WTC11 (cell line): ENCODE measurements at regions not wholly inside any gene's neighbourhood (a gene's known extent, or its start where the extent isn't known, plus 50 kb on each side); places are given as distances from the start of the nearest gene placed in this dataset.

Experiments used
- CREB1 ChIP-seq: sonication (generic); formaldehyde crosslinking; IDR thresholded peaks from 2 replicates; pipeline ENCODE4 v1.8.0; 2023; ENCODE audit warnings: mild to moderate bottlenecking, missing genetic modification reagents
- CTCF ChIP-seq: fragments of 200-600 bp; IDR thresholded peaks from 2 replicates; pipeline ENCODE4 v1.8.0; 2022; ENCODE audit warnings: antibody characterized with exemption
- SP1 ChIP-seq: sonication (generic); formaldehyde crosslinking; conservative IDR thresholded peaks from 2 replicates; pipeline ENCODE4 v1.8.1; 2022; ENCODE audit warnings: missing genetic modification reagents
- STAT6 ChIP-seq: sonication (generic); formaldehyde crosslinking; conservative IDR thresholded peaks from 2 replicates; pipeline ENCODE4 v1.8.1; 2023; ENCODE audit warnings: mild to moderate bottlenecking, low read depth, missing genetic modification reagents, moderate library complexity
- TP53 ChIP-seq: sonication (generic); formaldehyde crosslinking; IDR thresholded peaks from 2 replicates; pipeline ENCODE4 v1.8.1; 2023; ENCODE audit warnings: mild to moderate bottlenecking, missing genetic modification reagents

- TF ChIP-seq TP53 (CRISPR knock-in tag): no peak
- no peak for TF ChIP-seq CREB1 (CRISPR knock-in tag)
- no peak for TF ChIP-seq SP1 (CRISPR knock-in tag)
- TF ChIP-seq CTCF: no peak
- no peak for TF ChIP-seq STAT6
Measured at GRCh38 chr5:58074222-58074621, 385.7 kb downstream of the PLK2 start.
